ENCODE measurements at regions not wholly inside any gene's neighbourhood (a gene's known extent, or its start where the extent isn't known, plus 50 kb on each side); places are given as distances from the start of the nearest gene placed in this dataset.
A peak's percentile ranks its signal among the peaks of the same experiment; 100 is the strongest.
"Not testable (repeated sequence)": the region's sequence is repeated elsewhere in the genome, so short reads cannot be mapped to it uniquely, and the experiment has no call there.

GRCh38 chr11:22554221-22554620 is 71.4 kb downstream of the FANCF start:
- DNase-seq (ENCODE audit: low read depth, low spot score) = no peak
- no peaks in the 10 kb centered on the region for H3K27me3 ChIP-seq (ENCODE audit: insufficient read depth, insufficient read length)
- H3K4me1 ChIP-seq (ENCODE audit: insufficient read depth, insufficient read length) = no peaks in the 10 kb centered on the region
- TF ChIP-seq SUZ12 (IDR thresholded peaks at IDR 0.05; ENCODE audit: extremely low read depth, insufficient read depth, insufficient read length) = no peak
- no peak for TF ChIP-seq YY1 (IDR thresholded peaks at IDR 0.05; ENCODE audit: insufficient read depth, insufficient read length)
- TF ChIP-seq ZNF274 (IDR thresholded peaks at IDR 0.05; ENCODE audit: low read depth, low read length) = no peak
- H3K4me3 ChIP-seq (ENCODE audit: insufficient read length, low read depth) = no peak overlapping the region
- H3K9ac ChIP-seq (ENCODE audit: insufficient read length, low read depth) = no peak overlapping the region
- no peaks in the 10 kb centered on the region for H3K36me3 ChIP-seq (ENCODE audit: insufficient read depth, insufficient read length, low read length)
- H3K9me3 ChIP-seq (ENCODE audit: insufficient read depth, low read length) = no peaks in the 10 kb centered on the region

GRCh38 chr11:22552885-22553284 is 72.7 kb downstream of the FANCF start:
- H3K9me3 ChIP-seq (ENCODE audit: insufficient read depth, low read length) = no peaks in the 10 kb centered on the region
- TF ChIP-seq SUZ12 (IDR thresholded peaks at IDR 0.05; ENCODE audit: extremely low read depth, insufficient read depth, insufficient read length) (no peak), ZNF274 (IDR thresholded peaks at IDR 0.05; ENCODE audit: low read depth, low read length) (no peak), YY1 (IDR thresholded peaks at IDR 0.05; ENCODE audit: insufficient read depth, insufficient read length) (no peak)
- H3K36me3 ChIP-seq (ENCODE audit: insufficient read depth, insufficient read length, low read length) = no peaks in the 10 kb centered on the region
- DNase-seq (ENCODE audit: low read depth, low spot score) = no peak
- H3K4me3 ChIP-seq (ENCODE audit: insufficient read length, low read depth) = no peak overlapping the region
- H3K27me3 ChIP-seq (ENCODE audit: insufficient read depth, insufficient read length) = no peaks in the 10 kb centered on the region
- H3K9ac ChIP-seq (ENCODE audit: insufficient read length, low read depth) = no peak overlapping the region
- no peaks in the 10 kb centered on the region for H3K4me1 ChIP-seq (ENCODE audit: insufficient read depth, insufficient read length)

- no peak overlapping the region for H3K9ac ChIP-seq (ENCODE audit: insufficient read length, low read depth)
- TF ChIP-seq ZNF274 (IDR thresholded peaks at IDR 0.05; ENCODE audit: low read depth, low read length) (no peak), SUZ12 (IDR thresholded peaks at IDR 0.05; ENCODE audit: extremely low read depth, insufficient read depth, insufficient read length) (no peak), YY1 (IDR thresholded peaks at IDR 0.05; ENCODE audit: insufficient read depth, insufficient read length) (no peak)
- no peaks in the 10 kb centered on the region for H3K27me3 ChIP-seq (ENCODE audit: insufficient read depth, insufficient read length)
- no peaks in the 10 kb centered on the region for H3K9me3 ChIP-seq (ENCODE audit: insufficient read depth, low read length)
- no peak for DNase-seq (ENCODE audit: low read depth, low spot score)
- no peaks in the 10 kb centered on the region for H3K4me1 ChIP-seq (ENCODE audit: insufficient read depth, insufficient read length)
- H3K36me3 ChIP-seq (ENCODE audit: insufficient read depth, insufficient read length, low read length) = no peaks in the 10 kb centered on the region
- H3K4me3 ChIP-seq (ENCODE audit: insufficient read length, low read depth) = no peak overlapping the region
These were observed 78.9 kb downstream of the FANCF start for GRCh38 chr11:22546746-22547145.

GRCh38 chr11:22543261-22543660 is 82.4 kb downstream of the FANCF start:
- TF ChIP-seq ZNF274 (IDR thresholded peaks at IDR 0.05; ENCODE audit: low read depth, low read length) (no peak), YY1 (IDR thresholded peaks at IDR 0.05; ENCODE audit: insufficient read depth, insufficient read length) (no peak), SUZ12 (IDR thresholded peaks at IDR 0.05; ENCODE audit: extremely low read depth, insufficient read depth, insufficient read length) (no peak)
- Histone ChIP-seq H3K36me3 (ENCODE audit: insufficient read depth, insufficient read length, low read length) (no peaks in the 10 kb centered on the region), H3K27me3 (ENCODE audit: insufficient read depth, insufficient read length) (no peaks in the 10 kb centered on the region), H3K4me1 (ENCODE audit: insufficient read depth, insufficient read length) (no peaks in the 10 kb centered on the region), H3K9me3 (ENCODE audit: insufficient read depth, low read length) (no peaks in the 10 kb centered on the region), H3K4me3 (ENCODE audit: insufficient read length, low read depth) (no peak overlapping the region), H3K9ac (ENCODE audit: insufficient read length, low read depth) (no peak overlapping the region)
- no peak for DNase-seq (ENCODE audit: low read depth, low spot score)

GRCh38 chr11:22539821-22540256 is 85.8 kb downstream of the FANCF start:
- Histone ChIP-seq H3K27me3 (ENCODE audit: insufficient read depth, insufficient read length) (no peaks in the 10 kb centered on the region), H3K9me3 (ENCODE audit: insufficient read depth, low read length) (no peaks in the 10 kb centered on the region), H3K9ac (ENCODE audit: insufficient read length, low read depth) (no peak overlapping the region), H3K36me3 (ENCODE audit: insufficient read depth, insufficient read length, low read length) (no peaks in the 10 kb centered on the region), H3K4me1 (ENCODE audit: insufficient read depth, insufficient read length) (no peaks in the 10 kb centered on the region), H3K4me3 (ENCODE audit: insufficient read length, low read depth) (no peak overlapping the region)
- TF ChIP-seq YY1 (IDR thresholded peaks at IDR 0.05; ENCODE audit: insufficient read depth, insufficient read length) (no peak), ZNF274 (IDR thresholded peaks at IDR 0.05; ENCODE audit: low read depth, low read length) (no peak), SUZ12 (IDR thresholded peaks at IDR 0.05; ENCODE audit: extremely low read depth, insufficient read depth, insufficient read length) (no peak)
- peak; percentile 13 for DNase-seq (ENCODE audit: low read depth, low spot score)

GRCh38 chr11:22536071-22536470 is 89.6 kb downstream of the FANCF start:
- H3K36me3 ChIP-seq (ENCODE audit: insufficient read depth, insufficient read length, low read length) = no peaks in the 10 kb centered on the region
- TF ChIP-seq ZNF274 (IDR thresholded peaks at IDR 0.05; ENCODE audit: low read depth, low read length) (no peak), SUZ12 (IDR thresholded peaks at IDR 0.05; ENCODE audit: extremely low read depth, insufficient read depth, insufficient read length) (no peak), YY1 (IDR thresholded peaks at IDR 0.05; ENCODE audit: insufficient read depth, insufficient read length) (no peak)

GRCh38 chr11:22528612-22529429 is 96.8 kb downstream of the FANCF start:
- H3K27me3 ChIP-seq (ENCODE audit: insufficient read depth, insufficient read length); H3K9me3 ChIP-seq (ENCODE audit: insufficient read depth, low read length); H3K36me3 ChIP-seq (ENCODE audit: insufficient read depth, insufficient read length, low read length); H3K4me1 ChIP-seq (ENCODE audit: insufficient read depth, insufficient read length): not testable (repeated sequence)
- Histone ChIP-seq H3K9ac (ENCODE audit: insufficient read length, low read depth) (peak overlapping the region; percentile 10), H3K4me3 (ENCODE audit: insufficient read length, low read depth) (peak overlapping the region; percentile 26)
- DNase-seq (ENCODE audit: low read depth, low spot score) = peak; percentile 15

More at GRCh38 chr11:22536071-22536470, 89.6 kb downstream of the FANCF start:
- Histone ChIP-seq H3K9ac (ENCODE audit: insufficient read length, low read depth) (no peak overlapping the region), H3K9me3 (ENCODE audit: insufficient read depth, low read length) (no peaks in the 10 kb centered on the region), H3K27me3 (ENCODE audit: insufficient read depth, insufficient read length) (no peaks in the 10 kb centered on the region), H3K4me1 (ENCODE audit: insufficient read depth, insufficient read length) (no peaks in the 10 kb centered on the region), H3K4me3 (ENCODE audit: insufficient read length, low read depth) (no peak overlapping the region)
- DNase-seq (ENCODE audit: low read depth, low spot score) = no peak
